ENCODE measurements at regions not wholly inside any gene's neighbourhood (a gene's known extent, or its start where the extent isn't known, plus 50 kb on each side); places are given as distances from the start of the nearest gene placed in this dataset.

- H3K27ac ChIP-seq (ENCODE audit: low read depth, low read length), result no peak overlapping the region
- H3K4me3 ChIP-seq (ENCODE audit: low read length), result peak overlapping the region; percentile 35
- no peaks in the 10 kb centered on the region for H3K27me3 ChIP-seq (ENCODE audit: control insufficient read depth, insufficient read depth, low read length)
These were observed 57.8 kb upstream of the CIBAR2 start for GRCh38 chr16:85170066-85170491.

GRCh38 chr16:85170590-85171003 is 58.3 kb upstream of the CIBAR2 start:
- no peak overlapping the region for H3K27ac ChIP-seq (ENCODE audit: low read depth, low read length)
- peak overlapping the region; percentile 64 for H3K4me3 ChIP-seq (ENCODE audit: low read length)
- H3K4me1 ChIP-seq (ENCODE audit: control insufficient read depth, insufficient read depth, low read length), result peaks cover 19% of the 10 kb centered on the region
- H3K36me3 ChIP-seq (ENCODE audit: control insufficient read depth, insufficient read depth, low read length), result no peaks in the 10 kb centered on the region
- H3K27me3 ChIP-seq (ENCODE audit: control insufficient read depth, insufficient read depth, low read length), result no peaks in the 10 kb centered on the region
- no peak overlapping the region for H3K9ac ChIP-seq (ENCODE audit: low read length)

More at GRCh38 chr16:85170066-85170491, 57.8 kb upstream of the CIBAR2 start:
- H3K4me1 ChIP-seq (ENCODE audit: control insufficient read depth, insufficient read depth, low read length), result peaks cover 21% of the 10 kb centered on the region
- H3K9ac ChIP-seq (ENCODE audit: low read length), result no peak overlapping the region
- no peaks in the 10 kb centered on the region for H3K36me3 ChIP-seq (ENCODE audit: control insufficient read depth, insufficient read depth, low read length)

DNA sequence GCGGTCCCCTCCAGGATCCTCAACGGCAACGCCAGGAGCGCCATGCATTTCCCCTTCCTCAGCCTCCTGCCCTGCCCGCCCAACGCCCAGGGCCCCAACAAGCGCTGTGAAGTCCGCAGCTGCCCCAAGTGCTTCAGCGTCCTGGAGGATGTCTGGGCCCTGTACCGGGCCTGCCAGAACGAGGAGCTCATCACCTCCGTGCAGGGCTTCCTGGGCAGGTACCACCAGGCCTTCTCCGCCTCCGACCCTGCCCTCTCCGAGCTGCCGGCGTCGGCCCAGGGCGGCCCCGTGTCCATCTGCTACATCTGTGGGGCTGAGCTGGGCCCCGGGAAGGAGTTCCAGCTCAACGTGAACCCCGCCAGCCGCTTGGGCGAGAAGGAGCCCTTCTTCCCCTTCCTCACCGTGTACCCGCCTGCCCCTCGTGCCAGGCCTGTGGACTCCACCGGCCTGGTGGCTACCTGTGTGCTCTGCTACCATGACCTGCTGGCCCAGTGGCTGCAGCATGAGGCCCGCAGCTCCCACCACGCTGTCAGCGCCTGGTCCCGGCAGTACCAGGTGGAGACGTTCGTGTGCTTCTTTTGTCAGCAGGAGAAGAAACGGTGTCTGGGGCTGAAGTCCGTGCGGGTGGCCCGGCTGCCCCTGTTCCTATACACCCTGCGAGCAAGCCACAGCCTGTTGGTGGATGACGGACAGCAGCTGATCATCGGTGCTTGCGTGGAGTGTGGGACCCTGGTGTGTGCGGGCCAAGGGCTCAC is 58.9 kb upstream of the CIBAR2 start:
- Histone ChIP-seq H3K9ac (ENCODE audit: low read length) (no peak overlapping the region), H3K4me3 (ENCODE audit: low read length) (peak overlapping the region; percentile 64), H3K4me1 (ENCODE audit: control insufficient read depth, insufficient read depth, low read length) (peaks cover 19% of the 10 kb centered on the region), H3K36me3 (ENCODE audit: control insufficient read depth, insufficient read depth, low read length) (no peaks in the 10 kb centered on the region), H3K27ac (ENCODE audit: low read depth, low read length) (no peak overlapping the region), H3K27me3 (ENCODE audit: control insufficient read depth, insufficient read depth, low read length) (no peaks in the 10 kb centered on the region)

- Histone ChIP-seq H3K9ac (ENCODE audit: low read length) (no peak overlapping the region), H3K27ac (ENCODE audit: low read depth, low read length) (no peak overlapping the region), H3K4me1 (ENCODE audit: control insufficient read depth, insufficient read depth, low read length) (peaks cover 19% of the 10 kb centered on the region)
These were observed 59.6 kb upstream of the CIBAR2 start for GRCh38 chr16:85171759-85172454.

DNA sequence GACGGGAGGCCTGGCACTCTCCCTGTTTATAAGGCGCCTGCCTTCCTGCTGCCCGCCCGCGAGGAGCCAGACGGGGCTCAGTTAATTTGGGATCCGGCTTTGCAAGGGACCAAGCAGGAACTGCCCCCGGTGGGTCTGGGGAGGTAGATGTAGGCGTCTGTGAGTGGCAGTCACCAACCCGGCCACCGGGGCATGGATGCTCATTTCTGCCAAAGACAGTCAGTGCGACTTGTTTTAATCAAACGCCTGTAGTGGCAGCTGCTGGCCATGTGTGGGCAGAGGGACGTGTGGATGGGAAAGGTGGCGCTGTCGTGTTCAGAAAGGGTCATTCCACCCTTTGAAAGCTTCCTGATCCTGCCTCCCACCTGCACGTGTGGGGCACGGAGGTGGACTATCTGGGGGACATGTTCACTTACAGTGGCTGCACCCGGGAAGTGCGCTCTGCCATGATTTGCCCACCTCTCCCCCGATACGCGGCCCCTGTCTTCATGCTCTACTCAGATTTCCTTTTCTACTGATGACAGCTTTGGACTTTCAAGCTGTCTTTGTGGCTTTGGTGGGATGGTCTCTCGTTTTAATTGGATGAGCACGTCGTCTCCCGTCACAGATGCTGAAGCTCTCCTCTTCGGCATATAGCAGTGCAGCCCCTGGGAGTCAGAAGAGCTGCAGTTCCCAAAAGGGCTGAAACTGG is 60.3 kb upstream of the CIBAR2 start:
- Histone ChIP-seq H3K9ac (ENCODE audit: low read length) (no peak overlapping the region), H3K4me3 (ENCODE audit: low read length) (peak overlapping the region; percentile 64), H3K27me3 (ENCODE audit: control insufficient read depth, insufficient read depth, low read length) (no peaks in the 10 kb centered on the region), H3K27ac (ENCODE audit: low read depth, low read length) (no peak overlapping the region), H3K36me3 (ENCODE audit: control insufficient read depth, insufficient read depth, low read length) (no peaks in the 10 kb centered on the region), H3K4me1 (ENCODE audit: control insufficient read depth, insufficient read depth, low read length) (peaks cover 19% of the 10 kb centered on the region)

More at GRCh38 chr16:85171759-85172454, 59.6 kb upstream of the CIBAR2 start:
- Histone ChIP-seq H3K27me3 (ENCODE audit: control insufficient read depth, insufficient read depth, low read length) (no peaks in the 10 kb centered on the region), H3K36me3 (ENCODE audit: control insufficient read depth, insufficient read depth, low read length) (no peaks in the 10 kb centered on the region), H3K4me3 (ENCODE audit: low read length) (peak overlapping the region; percentile 64)

GRCh38 chr16:85173146-85173980 is 61.1 kb upstream of the CIBAR2 start:
- H3K9ac ChIP-seq (ENCODE audit: low read length), result no peak overlapping the region
- no peaks in the 10 kb centered on the region for H3K36me3 ChIP-seq (ENCODE audit: control insufficient read depth, insufficient read depth, low read length)
- no peaks in the 10 kb centered on the region for H3K27me3 ChIP-seq (ENCODE audit: control insufficient read depth, insufficient read depth, low read length)
- H3K4me3 ChIP-seq (ENCODE audit: low read length), result peak overlapping the region; percentile 64
- no peak overlapping the region for H3K27ac ChIP-seq (ENCODE audit: low read depth, low read length)
- peaks cover 19% of the 10 kb centered on the region for H3K4me1 ChIP-seq (ENCODE audit: control insufficient read depth, insufficient read depth, low read length)

- no peaks in the 10 kb centered on the region for H3K27me3 ChIP-seq (ENCODE audit: control insufficient read depth, insufficient read depth, low read length)
- H3K27ac ChIP-seq (ENCODE audit: low read depth, low read length), result peak overlapping the region; percentile 47
- H3K36me3 ChIP-seq (ENCODE audit: control insufficient read depth, insufficient read depth, low read length), result no peaks in the 10 kb centered on the region
- H3K4me3 ChIP-seq (ENCODE audit: low read length), result no peak overlapping the region
- peaks cover 19% of the 10 kb centered on the region for H3K4me1 ChIP-seq (ENCODE audit: control insufficient read depth, insufficient read depth, low read length)
- H3K9ac ChIP-seq (ENCODE audit: low read length), result no peak overlapping the region
These were observed 61.9 kb upstream of the CIBAR2 start for GRCh38 chr16:85173981-85174751.

DNA sequence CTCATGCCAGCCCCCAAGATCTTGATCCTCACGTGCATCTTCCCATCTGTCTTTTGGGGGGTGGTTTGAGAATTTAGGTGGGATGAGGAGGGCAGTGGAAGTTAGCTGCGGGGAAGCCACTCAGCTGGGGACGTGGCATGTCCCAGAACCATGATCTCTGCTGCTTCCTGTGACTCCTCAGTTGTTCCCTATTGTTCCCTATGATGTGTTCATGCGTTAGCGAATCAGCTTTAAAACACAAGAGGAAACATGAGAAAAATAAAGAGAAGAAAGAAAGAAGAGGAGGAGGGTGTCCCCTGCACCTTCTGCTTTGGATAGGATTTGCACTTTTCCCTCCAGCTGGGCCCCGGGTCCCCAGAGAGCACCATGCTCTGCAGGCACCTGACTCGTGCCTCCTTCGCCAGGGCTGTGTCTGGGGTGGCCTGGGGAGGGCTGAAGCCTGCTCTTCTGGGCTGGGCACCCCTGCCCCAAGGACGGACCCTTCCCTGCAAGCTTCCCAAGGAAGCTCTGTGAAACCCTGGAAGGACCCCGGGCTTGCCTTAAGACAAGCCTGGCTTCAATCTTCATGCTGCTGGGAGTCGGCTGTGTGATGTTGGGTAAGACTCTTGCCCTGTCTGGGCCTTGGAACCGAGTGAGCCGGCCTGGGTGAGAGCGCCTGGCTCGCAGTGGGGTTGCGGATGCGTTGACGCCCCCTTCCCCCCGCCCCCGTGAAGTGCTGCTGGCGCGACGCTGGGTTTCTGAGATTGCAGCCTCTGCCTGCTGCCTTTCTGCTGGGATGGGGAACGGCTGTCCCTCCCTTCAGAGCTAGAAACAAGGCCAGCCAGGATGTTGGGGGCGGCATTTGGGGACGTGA is 62.8 kb upstream of the CIBAR2 start:
- Histone ChIP-seq H3K27me3 (ENCODE audit: control insufficient read depth, insufficient read depth, low read length) (no peaks in the 10 kb centered on the region), H3K4me1 (ENCODE audit: control insufficient read depth, insufficient read depth, low read length) (peaks cover 19% of the 10 kb centered on the region), H3K9ac (ENCODE audit: low read length) (no peak overlapping the region), H3K4me3 (ENCODE audit: low read length) (no peak overlapping the region), H3K36me3 (ENCODE audit: control insufficient read depth, insufficient read depth, low read length) (no peaks in the 10 kb centered on the region), H3K27ac (ENCODE audit: low read depth, low read length) (no peak overlapping the region)

DNA sequence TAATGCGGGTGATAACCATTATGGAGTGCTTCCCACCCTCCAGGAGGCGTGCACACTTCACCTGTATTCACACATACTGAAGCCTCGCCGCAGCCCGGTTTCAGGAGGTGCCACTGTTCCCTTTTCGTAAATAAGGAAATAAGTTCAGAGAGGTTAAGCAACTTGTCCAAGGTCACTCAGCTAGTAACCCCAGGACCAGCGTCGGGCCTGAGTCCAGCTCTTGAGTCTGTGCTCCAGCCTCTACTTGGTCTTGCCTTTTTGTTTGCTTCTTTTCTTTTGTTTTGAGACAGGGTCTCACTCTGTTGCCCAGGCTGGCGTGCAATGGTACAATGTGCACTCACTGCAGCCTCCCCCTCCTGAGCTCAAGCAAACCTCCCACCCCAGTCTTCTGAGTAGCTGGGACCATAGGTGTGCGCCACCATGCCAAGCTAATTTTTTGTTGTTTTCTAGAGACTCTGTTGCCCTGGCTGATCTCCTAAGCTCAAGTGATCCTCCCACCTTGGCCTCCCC is 63.5 kb upstream of the CIBAR2 start:
- Histone ChIP-seq H3K27ac (ENCODE audit: low read depth, low read length) (no peak overlapping the region), H3K4me1 (ENCODE audit: control insufficient read depth, insufficient read depth, low read length) (peaks cover 19% of the 10 kb centered on the region), H3K36me3 (ENCODE audit: control insufficient read depth, insufficient read depth, low read length) (no peaks in the 10 kb centered on the region), H3K4me3 (ENCODE audit: low read length) (no peak overlapping the region), H3K9ac (ENCODE audit: low read length) (no peak overlapping the region), H3K27me3 (ENCODE audit: control insufficient read depth, insufficient read depth, low read length) (no peaks in the 10 kb centered on the region)

DNA sequence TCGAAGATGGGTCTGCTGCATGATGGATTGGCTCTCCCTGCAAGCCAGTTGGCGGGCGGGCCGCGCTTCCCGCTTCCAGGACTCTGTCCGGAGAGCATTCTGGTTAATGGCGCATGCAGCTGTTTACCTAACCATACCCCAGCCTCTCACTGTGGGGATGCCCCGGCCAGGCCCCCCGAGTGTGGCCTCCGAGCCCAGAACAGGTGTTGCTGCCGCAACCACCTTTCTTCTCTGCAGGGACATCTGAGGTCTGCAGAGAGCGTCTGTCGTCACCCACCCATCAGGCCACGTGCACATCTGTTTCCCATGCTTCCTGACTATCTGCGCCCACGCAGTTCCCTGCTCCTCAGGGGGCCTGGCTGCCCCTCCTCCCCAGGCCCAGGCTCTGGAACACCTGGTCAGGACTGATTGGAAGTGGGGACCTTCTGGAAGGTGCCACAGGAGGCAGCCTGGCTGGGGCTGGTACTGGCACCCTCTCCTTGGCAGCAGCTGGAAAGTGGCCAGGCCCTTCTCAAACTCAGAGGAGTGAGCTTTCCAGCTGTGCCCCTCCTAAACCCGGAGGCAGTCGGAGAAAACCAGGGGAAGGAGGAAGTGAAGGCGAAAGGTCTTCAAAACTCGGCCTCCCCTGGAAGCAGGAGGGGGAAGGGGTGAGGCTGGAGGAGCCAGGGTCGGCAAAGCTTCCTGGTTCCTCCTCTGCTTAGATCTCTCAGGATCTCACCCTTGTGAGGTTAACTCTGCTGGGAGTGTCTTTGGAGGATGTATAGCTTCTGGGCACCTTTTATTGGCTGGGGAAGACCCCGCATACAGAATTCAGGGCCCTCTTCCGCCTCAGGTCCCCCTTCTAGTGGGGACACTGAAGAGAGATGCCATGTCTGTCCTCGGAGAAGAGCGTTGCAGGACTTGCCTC is 64.5 kb upstream of the CIBAR2 start:
- Histone ChIP-seq H3K27me3 (ENCODE audit: control insufficient read depth, insufficient read depth, low read length) (no peaks in the 10 kb centered on the region), H3K4me3 (ENCODE audit: low read length) (no peak overlapping the region), H3K4me1 (ENCODE audit: control insufficient read depth, insufficient read depth, low read length) (peaks cover 19% of the 10 kb centered on the region), H3K27ac (ENCODE audit: low read depth, low read length) (no peak overlapping the region), H3K36me3 (ENCODE audit: control insufficient read depth, insufficient read depth, low read length) (no peaks in the 10 kb centered on the region), H3K9ac (ENCODE audit: low read length) (no peak overlapping the region)
